Muscle layer of colon (tissue), 2 donors: ENCODE measurements at regions not wholly inside any gene's neighbourhood (a gene's known extent, or its start where the extent isn't known, plus 50 kb on each side); places are given as distances from the start of the nearest gene placed in this dataset.

Experiments
- H3K27ac ChIP-seq: one replicate; pipeline ENCODE4 v1.7.0; 2013; ENCODE audit warnings: low read depth, mild to moderate bottlenecking, low read length, moderate library complexity
- H3K27me3 ChIP-seq, 2 donors: one replicate each; pipeline ENCODE4 v1.7.0; 2013; ENCODE audit warnings: low read length in 2 of 2, mild to moderate bottlenecking in 2 of 2; ENCODE audit not compliant: insufficient read depth in 2 of 2, control insufficient read depth in 1 of 2
- H3K36me3 ChIP-seq: one replicate; pipeline ENCODE4 v1.7.0; 2013; ENCODE audit warnings: mild to moderate bottlenecking, low read length; ENCODE audit not compliant: insufficient read depth
- H3K4me1 ChIP-seq: one replicate; pipeline ENCODE4 v1.7.0; 2013; ENCODE audit warnings: mild to moderate bottlenecking, low read length; ENCODE audit not compliant: insufficient read depth
- H3K4me3 ChIP-seq, 2 donors: one replicate each; pipeline ENCODE4 v1.7.0; 2013; ENCODE audit warnings: low read length in 2 of 2, low read depth in 1 of 2, mild to moderate bottlenecking in 1 of 2, moderate library complexity in 1 of 2
- H3K9ac ChIP-seq: one replicate; pipeline ENCODE4 v1.7.0; 2013; ENCODE audit warnings: low read length
- H3K9me3 ChIP-seq: one replicate; pipeline ENCODE4 v1.7.0; 2013; ENCODE audit warnings: mild to moderate bottlenecking, low read length
- donor health status: abdominal sarcoma.
- donor health status: Adenocarcinoma of cecum.

DNA sequence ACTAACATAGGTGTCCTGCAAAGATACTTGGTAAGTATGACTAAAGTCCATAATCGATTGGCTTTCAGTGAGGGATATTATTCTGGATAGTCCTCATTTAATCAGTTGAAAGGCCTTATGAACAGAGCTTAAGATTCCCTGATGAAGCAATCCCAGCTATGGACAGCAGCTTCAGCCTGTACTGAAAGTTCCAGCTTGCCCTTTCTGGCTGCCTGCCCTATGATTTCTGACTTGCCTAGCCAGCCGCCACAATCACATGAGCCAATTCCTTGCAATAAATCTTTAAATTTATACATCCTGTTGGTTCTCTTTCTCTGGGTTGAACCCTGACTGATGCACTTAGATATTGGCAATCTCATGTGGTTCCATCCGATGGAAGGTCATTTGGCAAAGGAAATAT lies 759.0 kb upstream of the API5 start:
- Histone ChIP-seq H3K36me3 (no peaks in the 10 kb centered on the region), H3K27me3 (no peaks in the 10 kb centered on the region), H3K4me3 (no peak overlapping the region), H3K9ac (no peak overlapping the region), H3K4me1 (no peaks in the 10 kb centered on the region), H3K27ac (no peak overlapping the region), H3K9me3 (no peaks in the 10 kb centered on the region)

- no peak overlapping the region for H3K9ac ChIP-seq
- no peak overlapping the region for H3K4me3 ChIP-seq
- no peaks in the 10 kb centered on the region for H3K9me3 ChIP-seq
- H3K27me3 ChIP-seq = no peaks in the 10 kb centered on the region
- no peaks in the 10 kb centered on the region for H3K4me1 ChIP-seq
- no peaks in the 10 kb centered on the region for H3K36me3 ChIP-seq
- H3K27ac ChIP-seq = no peak overlapping the region
Observed at GRCh38 chr11:42555190-42555589, 756.6 kb upstream of the API5 start.

- Histone ChIP-seq H3K4me1 (no peaks in the 10 kb centered on the region), H3K4me3 (no peak overlapping the region), H3K27me3 (no peaks in the 10 kb centered on the region), H3K9ac (no peak overlapping the region), H3K9me3 (no peaks in the 10 kb centered on the region), H3K27ac (no peak overlapping the region), H3K36me3 (no peaks in the 10 kb centered on the region)
Observed at GRCh38 chr11:42571131-42571877, 740.5 kb upstream of the API5 start.

GRCh38 chr11:42571878-42572610 lies 739.8 kb upstream of the API5 start:
- Histone ChIP-seq H3K4me1 (no peaks in the 10 kb centered on the region), H3K36me3 (no peaks in the 10 kb centered on the region), H3K27me3 (no peaks in the 10 kb centered on the region), H3K9me3 (no peaks in the 10 kb centered on the region), H3K4me3 (no peak overlapping the region), H3K9ac (no peak overlapping the region), H3K27ac (no peak overlapping the region)

GRCh38 chr11:42576318-42576717 lies 735.5 kb upstream of the API5 start:
- H3K27me3 ChIP-seq = no peaks in the 10 kb centered on the region
- H3K36me3 ChIP-seq = no peaks in the 10 kb centered on the region
- no peak overlapping the region for H3K9ac ChIP-seq
- H3K9me3 ChIP-seq = no peaks in the 10 kb centered on the region
- no peak overlapping the region for H3K27ac ChIP-seq
- H3K4me3 ChIP-seq = no peak overlapping the region
- no peaks in the 10 kb centered on the region for H3K4me1 ChIP-seq

DNA sequence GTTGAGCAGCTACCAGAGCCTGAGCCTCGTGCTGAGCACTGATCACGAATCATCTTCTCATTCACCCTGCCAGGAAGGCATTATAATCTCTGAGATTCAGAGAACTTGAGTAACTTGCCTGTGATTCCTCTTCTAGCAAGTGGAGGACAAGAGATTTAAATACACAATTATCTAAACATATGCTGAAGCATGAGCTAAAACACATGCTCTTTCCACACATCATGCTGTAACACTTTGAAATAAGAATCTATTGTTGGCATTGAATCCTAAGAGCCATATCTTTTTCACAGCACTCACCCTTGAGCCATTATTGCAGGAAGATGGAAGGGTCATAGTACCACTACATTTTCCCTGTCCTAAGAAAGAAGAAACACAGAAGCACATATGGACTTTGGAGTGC lies 722.5 kb upstream of the API5 start:
- Histone ChIP-seq H3K27me3 (no peaks in the 10 kb centered on the region), H3K36me3 (no peaks in the 10 kb centered on the region), H3K27ac (no peak overlapping the region), H3K9ac (no peak overlapping the region), H3K9me3 (no peaks in the 10 kb centered on the region), H3K4me3 (no peak overlapping the region), H3K4me1 (no peaks in the 10 kb centered on the region)

DNA sequence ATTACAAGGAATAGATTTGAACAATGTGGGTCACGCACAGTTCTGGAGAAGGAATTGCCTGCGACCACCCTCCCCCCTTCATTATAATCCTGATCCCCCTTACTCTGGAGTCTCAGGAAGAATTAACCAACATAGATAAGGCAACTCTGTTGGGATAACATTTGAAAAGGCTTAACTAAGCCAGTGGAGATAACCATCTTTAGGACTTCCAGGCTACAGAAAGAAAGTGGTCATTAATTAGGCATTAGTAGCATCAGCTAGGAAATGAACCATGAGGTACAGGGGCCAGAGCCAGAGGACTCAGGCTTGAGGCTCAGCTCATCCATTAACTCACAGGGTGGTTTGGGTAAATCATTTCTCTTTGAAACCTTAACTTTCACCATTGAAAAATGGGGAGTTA lies 720.0 kb upstream of the API5 start:
- H3K27ac ChIP-seq = no peak overlapping the region
- H3K27me3 ChIP-seq = no peaks in the 10 kb centered on the region
- no peak overlapping the region for H3K4me3 ChIP-seq
- H3K4me1 ChIP-seq = no peaks in the 10 kb centered on the region
- no peak overlapping the region for H3K9ac ChIP-seq
- H3K9me3 ChIP-seq = no peaks in the 10 kb centered on the region
- H3K36me3 ChIP-seq = no peaks in the 10 kb centered on the region

- Histone ChIP-seq H3K27me3 (no peaks in the 10 kb centered on the region), H3K9ac (no peak overlapping the region), H3K4me3 (no peak overlapping the region), H3K9me3 (no peaks in the 10 kb centered on the region), H3K36me3 (no peaks in the 10 kb centered on the region), H3K27ac (no peak overlapping the region), H3K4me1 (no peaks in the 10 kb centered on the region)
Observed at GRCh38 chr11:42593441-42593840, 718.4 kb upstream of the API5 start.

GRCh38 chr11:42595876-42596275 lies 715.9 kb upstream of the API5 start:
- Histone ChIP-seq H3K9me3 (no peaks in the 10 kb centered on the region), H3K27ac (no peak overlapping the region), H3K36me3 (no peaks in the 10 kb centered on the region), H3K4me1 (no peaks in the 10 kb centered on the region), H3K4me3 (no peak overlapping the region), H3K27me3 (no peaks in the 10 kb centered on the region), H3K9ac (no peak overlapping the region)

DNA sequence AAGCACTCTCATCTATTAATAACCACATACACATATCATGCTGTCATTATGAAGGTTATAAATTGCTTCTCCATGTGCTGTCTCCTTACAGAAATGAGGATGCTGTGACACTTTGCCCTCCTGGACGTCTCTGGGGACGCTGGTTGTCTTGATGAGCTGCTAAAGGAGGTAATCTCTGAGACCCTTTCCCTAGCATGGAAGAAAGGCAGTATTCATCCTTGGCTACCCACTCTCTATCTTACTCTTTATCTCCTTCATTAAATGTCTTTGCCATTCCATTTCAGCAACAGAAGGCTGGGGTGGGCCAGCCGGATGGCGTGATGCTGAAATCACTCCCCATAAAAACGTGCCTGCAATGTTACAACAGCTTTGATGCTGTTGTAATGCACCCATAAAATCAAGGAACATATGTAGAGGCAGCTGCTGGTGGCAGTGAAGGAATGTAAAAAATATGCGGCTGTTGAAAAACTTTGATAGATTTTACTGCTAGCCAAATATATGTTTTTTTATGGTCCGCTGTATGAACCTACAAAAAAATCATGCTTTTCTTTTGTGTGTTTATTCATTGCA lies 715.1 kb upstream of the API5 start:
- Histone ChIP-seq H3K27ac (no peak overlapping the region), H3K27me3 (no peaks in the 10 kb centered on the region), H3K9me3 (no peaks in the 10 kb centered on the region), H3K4me3 (no peak overlapping the region), H3K4me1 (no peaks in the 10 kb centered on the region), H3K9ac (no peak overlapping the region), H3K36me3 (no peaks in the 10 kb centered on the region)

DNA sequence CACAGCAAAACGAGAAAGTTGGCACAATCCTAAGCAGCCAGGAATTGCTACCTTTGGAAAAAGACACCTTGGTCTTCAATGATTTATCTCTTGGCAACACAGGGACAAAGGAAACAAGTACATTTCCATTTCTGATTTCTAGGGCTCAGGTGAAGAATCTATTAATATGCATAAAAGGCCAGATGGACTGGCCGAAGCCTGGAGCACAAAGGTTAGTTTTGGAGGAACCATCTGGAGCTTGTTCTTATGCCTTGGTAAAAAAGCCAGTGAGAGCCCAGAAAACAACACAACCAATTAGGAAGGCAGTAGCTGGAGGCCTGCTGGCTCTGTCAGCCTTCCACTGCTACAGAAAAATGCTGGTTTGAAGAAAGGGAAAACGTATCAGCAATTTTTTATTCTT lies 713.5 kb upstream of the API5 start:
- no peaks in the 10 kb centered on the region for H3K27me3 ChIP-seq
- H3K36me3 ChIP-seq = no peaks in the 10 kb centered on the region
- no peak overlapping the region for H3K9ac ChIP-seq
- no peak overlapping the region for H3K4me3 ChIP-seq
- no peaks in the 10 kb centered on the region for H3K4me1 ChIP-seq
- H3K9me3 ChIP-seq = no peaks in the 10 kb centered on the region
- H3K27ac ChIP-seq = no peak overlapping the region
